ENCODE measurements at regions not wholly inside any gene's neighbourhood (a gene's known extent, or its start where the extent isn't known, plus 50 kb on each side); places are given as distances from the start of the nearest gene placed in this dataset.
A peak's percentile ranks its signal among the peaks of the same experiment; 100 is the strongest.
"Not testable (repeated sequence)": the region's sequence is repeated elsewhere in the genome, so short reads cannot be mapped to it uniquely, and the experiment has no call there.

- H3K4me1 ChIP-seq (ENCODE audit: insufficient read depth, low read length) = no peaks in the 10 kb centered on the region
- H3K36me3 ChIP-seq (ENCODE audit: insufficient read depth, low read length) = no peaks in the 10 kb centered on the region
- no peak overlapping the region for H3K9ac ChIP-seq (ENCODE audit: low read depth, low read length)
- 0 out of 2 replicates have a peak, but pooled peaks cover 3% of the 10 kb centered on the region for H3K9me3 ChIP-seq (ENCODE audit: control insufficient read depth, insufficient read depth, low read length)
Observed at GRCh38 chr9:102309379-102309778, 570.9 kb upstream of the GRIN3A start.

- Histone ChIP-seq H3K9ac (ENCODE audit: low read depth, low read length) (no peak overlapping the region), H3K9me3 (ENCODE audit: control insufficient read depth, insufficient read depth, low read length) (no peaks in the 10 kb centered on the region), H3K36me3 (ENCODE audit: insufficient read depth, low read length) (no peaks in the 10 kb centered on the region), H3K4me1 (ENCODE audit: insufficient read depth, low read length) (no peaks in the 10 kb centered on the region)
Observed at GRCh38 chr9:102295188-102295587, 556.7 kb upstream of the GRIN3A start.

- no peaks in the 10 kb centered on the region for H3K9me3 ChIP-seq (ENCODE audit: control insufficient read depth, insufficient read depth, low read length)
- H3K36me3 ChIP-seq (ENCODE audit: insufficient read depth, low read length) = no peaks in the 10 kb centered on the region
- H3K9ac ChIP-seq (ENCODE audit: low read depth, low read length) = no peak overlapping the region
- no peaks in the 10 kb centered on the region for H3K4me1 ChIP-seq (ENCODE audit: insufficient read depth, low read length)
Observed at GRCh38 chr9:102273952-102274351, 535.5 kb upstream of the GRIN3A start.

GRCh38 chr9:102253099-102253498 lies 514.7 kb upstream of the GRIN3A start:
- no peaks in the 10 kb centered on the region for H3K9me3 ChIP-seq (ENCODE audit: control insufficient read depth, insufficient read depth, low read length)
- no peaks in the 10 kb centered on the region for H3K36me3 ChIP-seq (ENCODE audit: insufficient read depth, low read length)
- no peak overlapping the region for H3K9ac ChIP-seq (ENCODE audit: low read depth, low read length)
- no peaks in the 10 kb centered on the region for H3K4me1 ChIP-seq (ENCODE audit: insufficient read depth, low read length)

GRCh38 chr9:102244916-102245315 lies 506.5 kb upstream of the GRIN3A start:
- H3K9me3 ChIP-seq (ENCODE audit: control insufficient read depth, insufficient read depth, low read length) = no peaks in the 10 kb centered on the region
- H3K36me3 ChIP-seq (ENCODE audit: insufficient read depth, low read length) = no peaks in the 10 kb centered on the region
- no peak overlapping the region for H3K9ac ChIP-seq (ENCODE audit: low read depth, low read length)
- H3K4me1 ChIP-seq (ENCODE audit: insufficient read depth, low read length) = no peaks in the 10 kb centered on the region

GRCh38 chr9:102237520-102237919 lies 499.1 kb upstream of the GRIN3A start:
- no peaks in the 10 kb centered on the region for H3K9me3 ChIP-seq (ENCODE audit: control insufficient read depth, insufficient read depth, low read length)
- H3K4me1 ChIP-seq (ENCODE audit: insufficient read depth, low read length) = no peaks in the 10 kb centered on the region
- no peaks in the 10 kb centered on the region for H3K36me3 ChIP-seq (ENCODE audit: insufficient read depth, low read length)
- H3K9ac ChIP-seq (ENCODE audit: low read depth, low read length) = no peak overlapping the region

- H3K9ac ChIP-seq (ENCODE audit: low read depth, low read length) = no peak overlapping the region
- H3K36me3 ChIP-seq (ENCODE audit: insufficient read depth, low read length) = no peaks in the 10 kb centered on the region
- H3K4me1 ChIP-seq (ENCODE audit: insufficient read depth, low read length) = no peaks in the 10 kb centered on the region
- H3K9me3 ChIP-seq (ENCODE audit: control insufficient read depth, insufficient read depth, low read length) = no peaks in the 10 kb centered on the region
Observed at GRCh38 chr9:102237094-102237493, 498.6 kb upstream of the GRIN3A start.

GRCh38 chr9:102227416-102227815 lies 489.0 kb upstream of the GRIN3A start:
- H3K9me3 ChIP-seq (ENCODE audit: control insufficient read depth, insufficient read depth, low read length); H3K4me1 ChIP-seq (ENCODE audit: insufficient read depth, low read length); H3K36me3 ChIP-seq (ENCODE audit: insufficient read depth, low read length); H3K9ac ChIP-seq (ENCODE audit: low read depth, low read length): not testable (repeated sequence)

GRCh38 chr9:102225841-102226441 lies 487.5 kb upstream of the GRIN3A start:
- no peaks in the 10 kb centered on the region for H3K9me3 ChIP-seq (ENCODE audit: control insufficient read depth, insufficient read depth, low read length)
- H3K36me3 ChIP-seq (ENCODE audit: insufficient read depth, low read length) = no peaks in the 10 kb centered on the region
- no peaks in the 10 kb centered on the region for H3K4me1 ChIP-seq (ENCODE audit: insufficient read depth, low read length)
- H3K9ac ChIP-seq (ENCODE audit: low read depth, low read length) = no peak overlapping the region

GRCh38 chr9:102223320-102224136 lies 485.1 kb upstream of the GRIN3A start:
- H3K9me3 ChIP-seq (ENCODE audit: control insufficient read depth, insufficient read depth, low read length); H3K36me3 ChIP-seq (ENCODE audit: insufficient read depth, low read length); H3K4me1 ChIP-seq (ENCODE audit: insufficient read depth, low read length): not testable (repeated sequence)
- H3K9ac ChIP-seq (ENCODE audit: low read depth, low read length) = peak overlapping the region; percentile 71

GRCh38 chr9:102209176-102209575 lies 470.7 kb upstream of the GRIN3A start:
- no peaks in the 10 kb centered on the region for H3K36me3 ChIP-seq (ENCODE audit: insufficient read depth, low read length)
- no peak overlapping the region for H3K9ac ChIP-seq (ENCODE audit: low read depth, low read length)
- H3K4me1 ChIP-seq (ENCODE audit: insufficient read depth, low read length) = 0 out of 2 replicates have a peak, but pooled peaks cover 4% of the 10 kb centered on the region
- no peaks in the 10 kb centered on the region for H3K9me3 ChIP-seq (ENCODE audit: control insufficient read depth, insufficient read depth, low read length)

GRCh38 chr9:102206432-102206831 lies 468.0 kb upstream of the GRIN3A start:
- Histone ChIP-seq H3K9ac (ENCODE audit: low read depth, low read length) (no peak overlapping the region), H3K36me3 (ENCODE audit: insufficient read depth, low read length) (no peaks in the 10 kb centered on the region), H3K4me1 (ENCODE audit: insufficient read depth, low read length) (0 out of 2 replicates have a peak, but pooled peaks cover 4% of the 10 kb centered on the region), H3K9me3 (ENCODE audit: control insufficient read depth, insufficient read depth, low read length) (no peaks in the 10 kb centered on the region)

- H3K36me3 ChIP-seq (ENCODE audit: insufficient read depth, low read length) = no peaks in the 10 kb centered on the region
- H3K9ac ChIP-seq (ENCODE audit: low read depth, low read length) = no peak overlapping the region
- 0 out of 2 replicates have a peak, but pooled peaks cover 4% of the 10 kb centered on the region for H3K4me1 ChIP-seq (ENCODE audit: insufficient read depth, low read length)
- no peaks in the 10 kb centered on the region for H3K9me3 ChIP-seq (ENCODE audit: control insufficient read depth, insufficient read depth, low read length)
Observed at GRCh38 chr9:102205251-102205650, 466.8 kb upstream of the GRIN3A start.

GRCh38 chr9:102202126-102202525 lies 463.7 kb upstream of the GRIN3A start:
- H3K9me3 ChIP-seq (ENCODE audit: control insufficient read depth, insufficient read depth, low read length) = no peaks in the 10 kb centered on the region
- no peaks in the 10 kb centered on the region for H3K4me1 ChIP-seq (ENCODE audit: insufficient read depth, low read length)
- H3K36me3 ChIP-seq (ENCODE audit: insufficient read depth, low read length) = no peaks in the 10 kb centered on the region
- H3K9ac ChIP-seq (ENCODE audit: low read depth, low read length) = no peak overlapping the region

GRCh38 chr9:102185962-102186361 lies 447.5 kb upstream of the GRIN3A start:
- H3K4me1 ChIP-seq (ENCODE audit: insufficient read depth, low read length) = no peaks in the 10 kb centered on the region
- no peaks in the 10 kb centered on the region for H3K9me3 ChIP-seq (ENCODE audit: control insufficient read depth, insufficient read depth, low read length)
- H3K9ac ChIP-seq (ENCODE audit: low read depth, low read length) = no peak overlapping the region
- no peaks in the 10 kb centered on the region for H3K36me3 ChIP-seq (ENCODE audit: insufficient read depth, low read length)

Data from ES-I3 (cell line).